ENCODE measurements at regions not wholly inside any gene's neighbourhood (a gene's known extent, or its start where the extent isn't known, plus 50 kb on each side); places are given as distances from the start of the nearest gene placed in this dataset.
A peak's percentile ranks its signal among the peaks of the same experiment; 100 is the strongest.
"Not testable (repeated sequence)": the region's sequence is repeated elsewhere in the genome, so short reads cannot be mapped to it uniquely, and the experiment has no call there.

DNA sequence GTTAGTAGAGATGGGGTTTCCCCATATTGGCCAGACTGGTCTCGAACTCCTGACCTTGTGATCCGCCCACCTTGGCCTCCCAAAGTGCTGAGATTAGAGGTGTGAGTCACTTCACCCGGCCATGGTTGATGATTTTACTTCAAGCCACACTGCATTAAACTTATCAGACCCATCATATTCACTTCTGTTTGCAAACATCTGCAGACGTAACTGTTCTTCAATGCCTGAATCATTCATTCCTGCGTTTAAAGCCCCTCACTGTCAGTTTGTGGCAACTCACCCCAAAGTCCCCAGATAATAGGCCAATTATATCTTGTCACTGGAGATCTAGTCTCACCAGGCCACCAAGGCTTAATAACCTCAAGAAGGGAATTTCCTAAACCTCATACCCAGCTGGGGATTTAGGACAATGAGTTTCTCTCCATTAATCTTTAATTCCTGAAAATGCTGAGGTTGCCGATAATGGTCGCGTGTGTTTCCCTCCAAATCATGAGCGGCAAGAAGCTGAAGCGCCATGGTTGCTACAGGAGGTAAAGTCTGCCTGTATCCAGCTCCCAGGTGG lies 229.6 kb downstream of the LY86 start:
- no peak for DNase-seq

DNA sequence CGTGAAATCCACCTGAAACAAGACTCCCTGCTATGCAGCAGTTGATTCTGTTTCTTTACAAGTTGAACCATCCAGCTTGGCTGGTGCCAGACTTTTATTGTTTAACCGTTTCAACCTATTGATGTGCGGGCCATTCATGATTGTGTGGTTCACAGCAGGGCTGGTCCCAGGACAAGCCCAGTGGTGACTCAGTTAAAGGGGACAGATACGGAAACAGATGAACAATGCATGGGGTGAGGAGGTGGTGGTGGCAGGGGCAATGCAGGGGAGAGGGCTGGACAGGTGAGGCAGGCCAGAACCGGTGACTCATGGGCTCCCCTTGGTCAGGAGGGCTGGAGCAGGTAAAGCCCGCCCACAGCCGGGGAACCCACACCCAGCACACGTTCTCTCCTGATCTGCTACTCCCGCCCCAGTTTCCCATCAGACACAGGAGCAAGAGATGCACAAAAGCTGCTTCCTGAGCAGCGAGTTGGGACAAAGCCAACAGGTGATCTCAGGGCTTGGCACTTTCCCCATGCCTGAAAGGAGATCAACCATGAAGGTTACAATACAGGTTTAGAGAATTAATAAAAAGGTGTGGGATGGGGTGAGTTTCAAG lies 232.2 kb downstream of the LY86 start:
- DNase-seq, result peak; percentile 73

DNA sequence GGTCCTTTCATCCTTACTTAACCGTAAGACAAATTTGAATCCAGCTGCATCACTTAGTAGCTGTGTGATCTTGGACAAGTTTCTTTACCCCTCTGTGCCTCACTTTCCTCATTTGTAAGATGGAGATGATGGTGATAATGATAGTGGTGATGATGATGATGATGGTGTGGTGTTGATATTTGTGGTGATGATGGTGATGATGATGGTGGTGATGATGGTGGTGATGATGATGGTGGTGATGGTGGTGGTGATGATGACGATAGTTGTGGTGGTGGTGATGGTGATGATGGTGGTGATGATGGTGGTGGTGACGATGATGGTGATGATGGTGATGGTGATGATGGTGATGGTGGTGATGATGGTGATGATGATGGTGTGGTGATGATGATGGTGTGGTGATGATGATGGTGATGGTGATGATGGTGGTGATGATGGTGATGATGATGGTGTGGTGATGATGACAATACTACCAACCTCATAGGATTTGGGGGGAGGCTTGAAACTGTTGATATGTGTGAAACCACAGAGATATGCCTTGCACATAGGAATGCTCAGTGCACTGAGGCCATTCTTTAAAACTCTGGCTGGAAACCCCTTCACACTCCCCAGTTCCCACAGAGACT lies 233.2 kb downstream of the LY86 start:
- DNase-seq, result no peak

DNA sequence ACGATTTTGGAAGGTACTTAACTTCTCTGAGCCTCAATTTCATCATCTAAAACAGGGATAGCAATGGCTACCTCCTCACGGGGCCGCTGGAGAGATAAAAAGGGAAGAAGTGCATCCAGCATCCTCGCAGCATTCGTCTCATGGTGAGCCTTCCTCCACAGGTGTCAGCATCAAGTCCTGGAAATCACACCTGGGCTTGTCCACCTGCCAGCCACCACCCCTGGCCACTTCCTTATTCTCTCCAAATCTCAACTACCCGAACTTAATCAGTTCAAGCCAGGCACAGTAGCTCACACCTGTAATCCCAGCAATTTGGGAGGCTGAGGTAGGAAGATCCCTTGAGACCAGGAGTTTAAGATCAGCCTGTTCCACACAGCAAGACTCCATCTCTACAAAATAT lies 234.5 kb downstream of the LY86 start:
- DNase-seq, result no peak

DNA sequence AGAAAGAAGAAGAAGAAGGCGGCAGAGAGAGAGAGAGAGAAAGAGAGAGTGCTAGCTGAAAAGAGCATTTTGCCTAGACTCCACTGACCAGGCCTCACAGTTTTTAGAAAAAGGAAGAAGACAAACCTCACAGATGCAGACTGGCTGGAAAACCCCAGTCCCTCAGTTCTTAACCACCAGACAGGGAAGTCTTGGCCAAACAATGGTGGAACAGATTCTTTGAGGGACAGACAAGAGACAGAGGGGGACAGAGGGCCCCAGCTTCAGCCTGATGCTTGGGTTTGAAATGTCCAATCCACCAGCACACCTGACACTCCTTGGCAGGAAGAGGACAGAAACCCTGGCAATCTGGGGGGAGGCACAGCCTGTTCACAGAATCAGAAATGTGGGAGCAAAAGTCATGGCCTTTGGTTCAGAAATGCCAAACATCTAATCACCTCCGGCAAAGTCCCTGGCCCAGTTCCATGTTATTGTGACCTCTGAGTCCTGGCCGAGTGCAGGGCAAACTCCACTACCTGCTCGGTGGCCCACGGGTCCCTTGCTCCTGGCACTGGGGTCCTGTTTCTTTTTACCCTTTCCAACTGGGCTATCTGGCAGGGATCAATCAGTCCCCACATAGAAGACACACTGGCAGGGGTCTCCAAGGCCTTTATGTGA lies 235.2 kb downstream of the LY86 start:
- no peak for DNase-seq

DNA sequence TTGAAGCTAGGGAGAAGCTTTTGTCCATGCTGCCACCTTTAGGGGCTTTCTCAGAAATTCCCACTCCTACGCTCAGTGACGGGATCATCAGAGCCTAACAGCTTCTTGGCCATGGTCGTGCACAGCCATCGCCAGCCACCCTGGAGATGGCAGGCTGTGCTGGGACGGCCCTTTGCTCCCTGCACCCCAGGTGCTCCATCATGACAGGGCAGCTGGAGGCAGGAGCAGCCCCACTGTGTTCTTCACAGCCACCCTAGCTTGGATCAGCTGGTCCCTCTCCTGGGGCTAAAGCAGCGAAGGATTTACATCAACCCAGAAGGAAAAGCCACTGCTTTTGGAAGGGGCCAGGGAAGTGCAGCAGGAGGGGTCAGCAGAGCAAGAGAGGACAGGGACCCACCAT lies 235.9 kb downstream of the LY86 start:
- no peak for DNase-seq

DNA sequence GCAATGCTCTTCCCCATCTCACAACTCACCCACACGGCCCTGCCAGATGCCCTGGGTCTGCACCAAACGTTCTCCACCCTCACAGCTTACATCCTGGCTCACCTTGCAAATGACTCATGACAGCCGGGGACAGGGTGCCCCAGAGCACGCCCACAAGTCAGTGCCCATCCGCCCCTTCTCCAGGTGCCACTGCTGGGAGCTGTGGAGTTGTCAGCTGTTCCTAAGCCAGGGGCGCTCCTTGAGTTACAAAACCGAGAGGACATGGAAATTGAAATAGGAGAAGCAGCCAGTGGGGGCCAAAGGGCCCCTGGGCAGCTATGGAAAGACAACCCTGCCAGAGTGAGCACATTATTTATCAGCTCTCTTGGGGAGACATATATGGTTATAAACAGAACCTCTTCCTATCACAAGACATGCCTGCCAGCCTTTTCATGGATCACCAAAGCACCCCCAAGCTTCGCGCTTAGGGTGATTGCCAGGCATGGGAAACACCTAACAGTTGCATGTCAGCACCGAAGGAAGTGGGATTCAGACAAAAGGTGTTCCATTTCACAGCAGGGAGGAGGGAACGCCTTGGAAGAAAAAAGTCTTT lies 236.8 kb downstream of the LY86 start:
- no peak for DNase-seq

DNA sequence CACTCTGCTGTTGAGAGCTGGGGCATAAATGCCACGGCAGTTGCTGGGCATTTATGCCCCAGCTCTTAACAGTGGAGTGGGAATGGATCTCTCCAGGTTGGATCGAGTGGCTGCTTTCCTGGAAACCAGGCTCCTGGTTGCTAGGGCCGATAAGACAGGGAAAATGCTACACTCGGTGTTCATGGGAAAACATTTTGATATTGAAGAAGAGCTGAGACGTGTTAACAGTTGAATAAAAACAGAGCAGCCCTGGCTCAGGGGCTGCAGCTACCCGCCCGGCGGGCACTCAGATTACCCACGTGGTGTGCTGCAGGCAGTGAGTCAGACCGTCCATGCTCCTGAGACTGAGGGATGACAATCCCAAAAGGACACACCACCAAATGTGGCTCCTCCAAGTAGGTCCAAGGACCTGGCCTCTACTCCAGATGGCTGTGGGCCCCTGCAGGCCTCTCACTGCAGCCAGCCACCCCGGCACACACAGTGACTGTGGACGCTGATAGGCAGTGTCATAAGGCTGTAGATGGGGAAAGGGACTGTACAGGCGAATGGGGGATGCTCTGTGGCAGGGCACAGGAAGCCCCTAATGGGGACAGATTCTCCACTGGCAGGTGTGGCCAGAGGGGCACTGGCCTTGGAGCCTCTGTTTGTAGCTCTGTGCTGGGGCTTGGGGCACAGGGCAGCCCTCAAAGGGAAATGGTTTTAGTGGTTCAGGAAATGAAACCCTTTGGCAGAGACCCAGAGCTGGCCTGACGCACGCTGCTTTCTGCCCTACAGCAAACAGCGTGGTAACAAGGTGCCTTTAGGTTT lies 237.8 kb downstream of the LY86 start:
- peak; percentile 55 for DNase-seq

DNA sequence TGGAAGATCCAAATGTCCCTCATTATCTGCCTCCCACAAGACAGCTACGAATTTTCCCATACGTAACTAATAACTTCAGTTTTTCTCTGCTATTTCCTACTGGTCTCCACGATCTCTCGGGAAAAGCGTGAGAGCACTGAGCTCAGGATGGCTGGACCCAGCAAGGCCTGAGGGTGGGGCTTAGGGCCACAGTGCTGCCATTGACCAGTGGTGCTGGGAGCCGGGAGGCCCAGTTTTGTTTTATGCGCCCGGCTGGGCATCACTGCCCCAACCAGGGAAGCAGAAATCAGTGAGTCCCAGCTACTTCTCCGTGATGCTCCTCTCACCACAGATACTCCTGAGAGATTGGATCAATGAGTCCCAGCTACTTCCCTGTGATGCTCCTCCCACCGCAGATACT lies 238.4 kb downstream of the LY86 start:
- no peak for DNase-seq

DNA sequence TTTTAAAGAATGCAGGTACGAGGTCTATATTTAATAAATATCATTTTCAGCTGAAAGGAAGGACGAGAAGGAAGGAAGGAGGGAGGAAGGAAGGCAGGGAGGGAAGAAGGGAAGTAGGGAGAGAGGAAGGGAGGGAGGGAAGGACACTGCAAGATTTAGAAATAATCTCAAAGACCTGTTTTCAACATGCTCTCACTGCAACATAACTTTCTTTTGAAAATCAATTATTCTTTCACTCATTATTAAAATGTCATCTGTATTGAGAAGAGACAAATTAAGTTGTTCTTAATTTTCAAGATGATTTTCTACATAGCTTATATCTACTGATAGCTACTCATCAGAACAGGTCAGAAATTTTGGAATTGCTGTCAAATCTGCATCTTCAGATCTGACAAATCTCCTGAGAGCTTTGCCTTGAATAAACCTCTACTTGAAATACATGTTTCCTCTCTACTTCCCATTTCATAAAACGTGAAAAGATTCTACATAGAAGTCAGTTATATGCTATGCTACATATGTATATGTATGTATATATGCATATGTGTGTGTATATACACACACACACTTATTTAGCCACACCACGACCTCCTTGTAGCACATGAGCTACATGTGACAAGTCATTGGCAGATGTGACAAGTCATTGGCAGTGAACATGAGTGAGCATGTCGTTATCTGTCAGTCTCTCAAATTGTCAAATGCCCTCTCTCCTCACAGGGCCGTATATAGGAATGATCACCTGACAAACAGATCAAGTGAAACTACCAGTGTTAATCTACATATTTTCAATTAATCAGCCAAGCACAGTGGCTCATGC lies 241.6 kb downstream of the LY86 start:
- no peak for DNase-seq

DNA sequence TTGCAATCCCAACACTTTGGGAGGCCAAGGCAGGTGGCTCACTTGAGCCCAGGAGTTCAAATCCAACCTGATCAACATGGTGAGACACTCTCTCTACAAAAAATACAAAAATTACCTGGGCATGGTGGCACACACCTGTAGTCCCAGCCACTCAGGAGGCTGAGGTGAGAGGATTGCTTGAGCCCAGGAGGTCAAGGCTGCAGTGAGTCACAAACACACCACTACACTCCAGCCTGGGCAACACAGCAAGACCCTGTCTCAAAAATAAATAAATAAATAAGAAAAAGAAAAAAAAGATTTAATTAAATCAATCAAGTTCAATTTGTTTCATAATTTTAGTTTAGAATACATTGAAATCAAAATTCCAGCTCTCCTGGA lies 242.2 kb downstream of the LY86 start:
- DNase-seq, result not testable (repeated sequence)

DNA sequence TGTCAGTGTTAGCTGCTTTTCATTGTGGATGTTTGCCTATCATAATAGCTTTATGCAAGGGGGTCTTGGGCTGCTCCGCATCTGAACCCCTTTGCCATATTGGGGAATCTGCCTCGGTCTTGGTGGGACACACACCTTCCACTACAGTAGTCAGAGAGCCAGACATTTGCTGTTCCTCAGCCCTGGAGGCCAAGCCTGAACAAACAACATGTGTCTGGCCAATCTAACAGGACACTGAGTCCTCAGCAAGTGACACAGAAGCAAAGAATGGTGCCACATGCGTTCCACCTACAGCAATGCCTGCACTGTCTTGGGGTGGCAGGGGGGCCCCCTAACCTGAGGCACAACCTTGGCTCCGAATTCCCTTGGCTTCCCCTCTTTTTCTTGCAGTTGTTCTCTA lies 243.9 kb downstream of the LY86 start:
- DNase-seq, result no peak

DNA sequence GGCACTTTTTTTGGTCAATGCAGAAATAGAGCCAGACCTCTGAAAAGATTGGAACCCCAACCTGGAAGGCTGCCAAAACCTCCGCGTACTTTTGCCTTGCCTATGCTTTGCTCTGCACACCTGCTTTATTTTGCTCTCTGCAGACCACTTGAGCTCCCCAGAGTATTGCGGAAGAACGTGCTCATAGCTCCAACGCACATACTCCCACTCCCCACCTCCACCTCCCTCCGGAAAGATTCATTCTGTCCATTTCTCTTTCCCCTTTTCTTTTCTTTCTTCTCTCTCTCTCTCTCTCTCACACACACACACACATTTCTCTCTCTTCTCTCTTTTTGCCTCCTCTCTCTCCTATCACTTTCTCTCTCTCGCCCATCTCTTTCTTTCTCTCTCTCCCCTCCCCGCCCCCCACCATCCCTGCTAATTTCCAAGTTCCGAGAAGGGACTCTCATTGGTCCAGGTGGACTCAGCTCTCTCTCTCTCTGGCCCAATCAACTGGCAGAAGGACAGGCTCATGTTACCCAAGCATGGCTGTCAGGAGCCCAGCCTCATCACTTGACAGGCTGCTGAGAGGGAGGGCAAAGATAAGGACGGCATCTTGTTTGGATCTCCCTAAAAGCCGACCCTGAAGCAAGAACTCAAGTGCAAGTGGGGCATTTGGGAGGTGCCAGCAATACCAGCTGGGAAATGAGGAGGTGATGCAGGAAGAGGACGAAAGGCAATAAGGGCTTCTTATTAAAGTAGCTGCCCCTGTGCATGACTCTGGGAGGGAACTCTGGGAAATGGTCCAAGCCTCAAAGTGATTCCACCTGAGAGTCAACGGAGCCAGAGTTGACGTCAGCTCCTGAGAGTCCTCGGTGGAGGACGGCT lies 246.1 kb downstream of the LY86 start:
- DNase-seq, result peak; percentile 88

DNA sequence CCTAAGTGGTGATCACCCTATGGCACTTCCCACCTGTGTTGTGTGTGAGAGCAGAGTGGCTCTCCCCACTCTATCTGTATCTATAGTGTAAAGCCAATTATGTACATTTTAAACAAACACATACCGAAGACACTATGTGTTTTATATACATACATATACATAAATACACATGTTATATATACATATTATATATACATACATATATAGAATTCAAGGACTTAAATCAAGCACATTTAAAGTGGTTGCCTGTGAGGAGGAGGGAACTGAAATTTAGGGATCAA lies 246.6 kb downstream of the LY86 start:
- no peak for DNase-seq

DNA sequence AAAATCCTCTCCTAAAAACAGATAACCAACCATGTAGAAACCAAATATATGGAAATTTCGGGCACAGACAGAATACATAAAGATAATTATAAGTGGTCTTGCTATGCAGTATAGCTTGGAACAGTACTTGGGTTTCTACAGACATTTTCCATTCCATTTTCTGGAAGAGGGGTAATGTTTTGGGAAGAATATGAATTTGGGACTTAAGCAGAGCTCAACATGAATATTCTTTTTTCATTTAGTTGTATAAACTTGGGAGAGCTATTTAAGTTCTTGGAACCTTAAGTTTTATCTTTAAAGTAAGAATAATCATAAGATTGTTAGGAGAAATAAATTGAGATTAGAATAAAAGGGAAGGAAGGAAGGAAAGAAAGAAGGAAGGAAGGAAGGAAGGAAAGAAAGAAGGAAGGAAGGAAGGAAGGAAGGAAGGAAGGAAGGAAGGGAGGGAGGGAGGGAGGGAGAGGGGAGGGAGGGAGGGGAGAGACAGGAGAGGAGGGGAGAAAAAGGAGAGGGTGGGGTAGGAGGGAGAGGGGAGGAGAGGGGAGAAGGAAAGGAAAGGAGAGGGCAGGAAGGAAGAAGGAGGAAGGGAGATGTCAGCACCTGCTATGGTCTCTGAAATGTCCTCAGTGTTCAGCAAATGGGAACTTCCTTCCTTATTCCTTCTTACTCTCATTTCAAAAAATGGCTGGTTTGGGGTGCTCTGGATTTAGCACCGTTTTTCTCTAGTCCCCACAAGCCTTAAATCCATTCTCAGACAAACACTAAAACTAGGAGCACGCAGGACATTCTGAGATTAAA lies 248.3 kb downstream of the LY86 start:
- DNase-seq, result no peak

DNA sequence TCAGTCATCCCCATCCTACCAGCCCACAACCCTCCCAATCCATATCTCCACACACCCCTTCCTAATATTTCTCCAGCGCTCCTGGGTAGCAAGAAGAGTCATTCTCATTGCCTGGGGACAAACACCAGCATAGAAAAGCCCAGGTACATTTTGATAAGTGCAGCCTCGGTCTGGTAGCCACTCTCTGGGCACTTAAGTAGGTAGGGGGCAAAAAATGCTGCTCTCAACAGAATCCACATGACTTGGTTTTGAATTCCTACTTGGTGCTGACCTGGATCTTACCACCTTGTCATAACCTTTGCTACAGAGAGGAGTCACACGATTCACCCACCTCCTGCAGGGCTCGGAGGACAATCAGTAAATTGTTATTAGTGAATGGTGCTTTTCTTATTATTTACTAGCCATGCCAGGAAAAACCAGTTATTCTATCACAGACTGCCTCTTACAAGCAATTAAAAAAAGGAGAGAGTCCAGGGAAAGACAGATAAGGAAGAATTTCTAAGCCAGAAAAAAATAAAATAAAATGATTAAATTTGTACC lies 249.1 kb downstream of the LY86 start:
- no peak for DNase-seq

DNA sequence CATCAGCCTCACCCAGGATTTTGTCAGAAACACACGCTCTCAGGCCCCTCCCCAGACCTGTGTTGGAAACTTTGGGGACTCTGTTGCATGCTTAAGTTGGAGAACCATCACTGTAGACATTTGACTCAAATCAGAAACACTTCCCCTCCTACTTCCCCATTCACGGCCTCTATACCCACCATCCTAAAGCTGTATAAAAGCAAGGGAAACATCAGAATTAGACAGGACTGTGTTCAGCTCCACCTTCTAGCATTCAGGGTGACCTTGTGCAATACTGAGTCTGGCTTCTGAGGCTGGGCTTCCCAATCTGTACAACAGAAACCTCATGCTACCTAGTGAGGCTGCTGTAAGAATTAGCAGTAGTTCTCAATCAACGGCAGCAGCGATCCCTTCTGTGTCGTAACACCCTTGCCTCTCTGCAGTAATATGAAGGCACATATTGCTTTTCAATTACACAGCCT lies 252.3 kb downstream of the LY86 start:
- no peak for DNase-seq

DNA sequence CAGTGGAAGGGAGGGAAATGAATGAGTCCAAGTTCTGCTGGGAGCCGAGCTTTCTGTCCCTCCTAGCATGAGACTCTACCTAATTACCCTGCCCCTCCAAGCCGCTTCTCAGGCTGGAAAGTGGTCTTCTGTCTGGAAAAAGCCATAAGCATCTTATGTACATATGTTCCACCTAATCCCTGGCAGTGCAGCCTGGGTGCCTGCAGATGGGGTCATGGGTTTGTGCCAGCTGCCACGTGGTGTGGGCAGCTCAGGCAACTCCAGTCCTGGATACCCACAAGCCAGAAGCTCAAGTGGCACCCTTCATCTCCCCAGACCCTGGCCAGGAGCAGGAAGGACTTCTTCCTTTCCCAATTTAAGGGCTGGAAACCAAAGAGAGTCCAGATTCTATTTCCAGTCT lies 253.1 kb downstream of the LY86 start:
- no peak for DNase-seq

DNA sequence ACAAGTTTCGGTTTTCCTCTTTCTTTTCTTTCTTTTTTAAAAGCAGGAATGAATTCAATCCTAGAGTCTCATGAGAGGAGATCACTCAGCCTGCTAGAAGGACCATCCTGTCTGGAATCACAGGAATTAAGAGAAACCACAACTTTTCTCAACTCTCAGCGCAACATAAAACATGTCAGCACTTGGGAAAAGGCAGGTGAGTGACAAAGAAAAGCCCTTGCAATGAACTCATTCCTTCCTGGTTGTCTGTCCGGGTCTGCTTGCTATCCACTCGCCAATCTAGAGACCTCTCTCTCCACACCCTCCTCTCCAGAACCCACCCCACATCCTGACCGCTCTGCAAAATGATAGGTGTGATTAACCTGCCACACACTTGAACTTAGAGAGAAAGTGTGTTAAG lies 253.8 kb downstream of the LY86 start:
- no peak for DNase-seq

DNA sequence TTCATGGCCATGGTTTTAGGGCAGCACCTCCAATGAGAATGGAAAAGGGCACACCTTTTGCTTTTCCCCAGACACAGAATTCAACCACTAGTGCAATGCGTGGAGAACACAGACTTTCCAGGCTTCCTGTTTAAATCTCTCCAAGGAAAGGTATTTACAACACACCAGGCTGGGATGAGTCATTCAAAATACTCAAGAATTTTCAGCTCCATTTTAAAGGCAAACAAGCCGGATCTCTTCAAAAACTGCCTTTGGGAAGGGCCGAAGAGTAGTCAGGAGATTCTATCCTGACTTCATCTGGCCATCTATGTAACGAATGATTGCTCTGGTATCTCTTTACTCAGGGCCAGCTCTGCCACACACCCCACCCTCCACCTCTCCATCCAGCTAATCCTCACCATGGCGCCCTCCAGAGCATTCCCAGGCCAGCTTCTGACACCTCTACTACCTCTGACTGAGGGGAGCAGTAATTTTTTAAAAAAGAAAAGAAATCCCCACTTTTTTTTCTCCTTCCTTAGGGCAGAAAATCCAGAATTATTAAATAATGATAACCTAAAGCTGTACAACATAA lies 254.6 kb downstream of the LY86 start:
- DNase-seq, result no peak
